ENCODE measurements at regions not wholly inside any gene's neighbourhood (a gene's known extent, or its start where the extent isn't known, plus 50 kb on each side); places are given as distances from the start of the nearest gene placed in this dataset.

- TF ChIP-seq CTCF (IDR thresholded peaks at IDR 0.05) (no peak), POLR2AphosphoS5 (IDR thresholded peaks at IDR 0.05) (no peak)
Measured at GRCh38 chr15:25106209-25106608, 151.4 kb downstream of the SNRPN start.

Measured in transverse colon (tissue), 4 donors.